ENCODE measurements at regions not wholly inside any gene's neighbourhood (a gene's known extent, or its start where the extent isn't known, plus 50 kb on each side); places are given as distances from the start of the nearest gene placed in this dataset.
"Not testable (repeated sequence)": the region's sequence is repeated elsewhere in the genome, so short reads cannot be mapped to it uniquely, and the experiment has no call there.

GRCh38 chr4:130896920-130897319 is 1801.0 kb downstream of the C4orf33 start:
- DNase-seq, result no peak

GRCh38 chr4:130901321-130901720 is 1805.4 kb downstream of the C4orf33 start:
- no peak for DNase-seq

GRCh38 chr4:130922955-130923354 is 1827.0 kb downstream of the C4orf33 start:
- no peak for DNase-seq

GRCh38 chr4:130955520-130955919 is 1859.6 kb downstream of the C4orf33 start:
- DNase-seq, result no peak

- DNase-seq, result no peak
Observed at GRCh38 chr4:130985371-130985770, 1889.4 kb downstream of the C4orf33 start.

GRCh38 chr4:130995988-130996387 is 1900.0 kb downstream of the C4orf33 start:
- no peak for DNase-seq

GRCh38 chr4:131001371-131001770 is 1905.4 kb downstream of the C4orf33 start:
- no peak for DNase-seq

- DNase-seq, result no peak
Observed at GRCh38 chr4:131002132-131002531, 1906.2 kb downstream of the C4orf33 start.

GRCh38 chr4:131006388-131006787 is 1910.4 kb downstream of the C4orf33 start:
- DNase-seq, result no peak

GRCh38 chr4:131011961-131012360 is 1916.0 kb downstream of the C4orf33 start:
- not testable (repeated sequence) for DNase-seq

GRCh38 chr4:131013226-131013625 is 1917.3 kb downstream of the C4orf33 start:
- no peak for DNase-seq

GRCh38 chr4:131026771-131027170 is 1930.8 kb downstream of the C4orf33 start:
- DNase-seq, result no peak

- no peak for DNase-seq
Observed at GRCh38 chr4:131044368-131044767, 1948.4 kb downstream of the C4orf33 start.

- DNase-seq, result no peak
Observed at GRCh38 chr4:131046821-131047220, 1950.9 kb downstream of the C4orf33 start.

- DNase-seq, result no peak
Observed at GRCh38 chr4:131052646-131053045, 1956.7 kb downstream of the C4orf33 start.

GRCh38 chr4:131054489-131055019 is 1958.6 kb downstream of the C4orf33 start:
- DNase-seq, result no peak

- DNase-seq, result no peak
Observed at GRCh38 chr4:131061734-131062133, 1965.8 kb downstream of the C4orf33 start.

GRCh38 chr4:131063878-131064277 is 1967.9 kb downstream of the C4orf33 start:
- DNase-seq, result no peak

GRCh38 chr4:131081069-131081468 is 1985.1 kb downstream of the C4orf33 start:
- no peak for DNase-seq

- DNase-seq, result no peak
Observed at GRCh38 chr4:131084997-131085396, 1989.0 kb downstream of the C4orf33 start.

- peak; percentile 63 for DNase-seq
Observed at GRCh38 chr4:131091896-131092295, 1995.9 kb downstream of the C4orf33 start.

GRCh38 chr4:131093303-131093702 is 1997.4 kb downstream of the C4orf33 start:
- DNase-seq, result no peak

GRCh38 chr4:131098976-131099375 is 2003.0 kb downstream of the C4orf33 start:
- no peak for DNase-seq

- no peak for DNase-seq
Observed at GRCh38 chr4:131113273-131113672, 2017.3 kb downstream of the C4orf33 start.

- DNase-seq, result no peak
Observed at GRCh38 chr4:131113704-131114103, 2017.8 kb downstream of the C4orf33 start.

GRCh38 chr4:131119661-131120060 is 2023.7 kb downstream of the C4orf33 start:
- no peak for DNase-seq

Measured in NCI-H1694 treated with DMSO at 0.1 percent for 48 hours (cell line).